A549 (cell line): ENCODE measurements at regions not wholly inside any gene's neighbourhood (a gene's known extent, or its start where the extent isn't known, plus 50 kb on each side); places are given as distances from the start of the nearest gene placed in this dataset.

Source experiments
- CTCF ChIP-seq: fragments of >200 bp; sonication (Bioruptor Twin); formaldehyde crosslinking; IDR thresholded peaks from 3 replicates; pipeline ENCODE4 v1.5.1; 2016
- POLR2AphosphoS2 ChIP-seq: conservative IDR thresholded peaks from 2 replicates; pipeline ENCODE4 v1.6.1; 2012; ENCODE audit warnings: low read length, improper control_type of control experiment, inconsistent platforms
- RAD21 ChIP-seq, 2 experiments: fragments of >200 bp in 1 of 2; sonication (Bioruptor Twin) in 1 of 2; formaldehyde crosslinking in 1 of 2; IDR thresholded peaks in 1 of 2; conservative IDR thresholded peaks in 1 of 2; 2 replicates in 1 of 2; 3 replicates in 1 of 2; pipeline ENCODE4 v1.6.1; 2012 to 2018; ENCODE audit warnings: inconsistent platforms in 1 of 2
- REST ChIP-seq: fragments of 200-600 bp; sonication (generic); IDR thresholded peaks from 2 replicates; pipeline ENCODE4 v1.6.1; 2016; ENCODE audit warnings: antibody characterized with exemption, mild to moderate bottlenecking, moderate library complexity

- peak; percentile 22 for TF ChIP-seq CTCF
- no peak for TF ChIP-seq REST
- no peak for TF ChIP-seq POLR2AphosphoS2
- peak in 1 of 2 experiments; percentile 38; a peak in 3 of 5 replicates for TF ChIP-seq RAD21 (conservative IDR thresholded peaks at IDR 0.05 in 1 of 2, IDR thresholded peaks at IDR 0.05 in 1 of 2)
Measured at GRCh38 chr3:46087871-46088270, 60.6 kb upstream of the XCR1 start.
